ENCODE measurements at regions not wholly inside any gene's neighbourhood (a gene's known extent, or its start where the extent isn't known, plus 50 kb on each side); places are given as distances from the start of the nearest gene placed in this dataset.

DNA sequence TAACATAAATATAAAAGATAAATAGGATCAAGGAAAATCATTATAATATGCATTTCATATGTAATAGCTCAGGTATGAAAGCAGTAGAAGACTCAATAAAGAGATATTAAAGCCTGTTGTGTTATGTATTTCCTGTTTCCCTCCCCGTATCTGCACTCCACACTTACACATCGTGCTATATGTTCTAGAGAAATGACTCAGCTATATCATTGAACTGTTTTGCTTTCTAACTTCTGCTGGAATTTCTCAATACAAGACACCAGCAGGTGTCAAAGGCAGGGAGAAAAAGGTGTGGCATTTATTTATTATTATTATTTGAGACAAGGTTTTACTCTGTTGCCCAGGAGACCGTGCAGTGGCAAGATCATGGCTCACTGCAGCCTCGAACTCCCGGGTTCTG is 842.8 kb upstream of the CNTN5 start:
- TF ChIP-seq CTCF (IDR thresholded peaks at IDR 0.05) = no peak
- no peak for ATAC-seq (ENCODE audit: low FRiP score)
- DNase-seq (ENCODE audit: low spot score) = no peak

DNA sequence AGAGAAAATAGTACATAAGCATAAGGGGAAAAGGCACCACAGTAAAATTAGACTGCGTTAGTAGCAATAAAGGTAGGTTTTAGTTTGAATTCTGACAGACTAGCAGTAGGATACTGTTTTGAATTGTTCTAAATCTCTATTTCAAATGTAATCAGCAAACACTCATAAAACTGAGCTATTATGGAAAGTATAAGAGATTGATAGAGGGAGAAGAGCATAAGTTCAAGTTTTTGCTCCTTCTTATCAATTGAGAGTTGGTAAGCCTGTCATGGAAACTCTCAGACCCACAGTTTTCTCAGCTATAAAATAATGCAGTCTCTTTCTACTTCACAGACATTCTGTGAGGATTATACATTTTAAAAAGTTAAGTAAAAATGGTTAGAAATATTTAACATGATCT is 840.2 kb upstream of the CNTN5 start:
- no peak for DNase-seq (ENCODE audit: low spot score)
- TF ChIP-seq CTCF (IDR thresholded peaks at IDR 0.05) = no peak
- no peak for ATAC-seq (ENCODE audit: low FRiP score)

- TF ChIP-seq CTCF (IDR thresholded peaks at IDR 0.05) = no peak
- ATAC-seq (ENCODE audit: low FRiP score) (no peak), DNase-seq (ENCODE audit: low spot score) (no peak)
Measured at GRCh38 chr11:98180921-98181320, 839.8 kb upstream of the CNTN5 start.

DNA sequence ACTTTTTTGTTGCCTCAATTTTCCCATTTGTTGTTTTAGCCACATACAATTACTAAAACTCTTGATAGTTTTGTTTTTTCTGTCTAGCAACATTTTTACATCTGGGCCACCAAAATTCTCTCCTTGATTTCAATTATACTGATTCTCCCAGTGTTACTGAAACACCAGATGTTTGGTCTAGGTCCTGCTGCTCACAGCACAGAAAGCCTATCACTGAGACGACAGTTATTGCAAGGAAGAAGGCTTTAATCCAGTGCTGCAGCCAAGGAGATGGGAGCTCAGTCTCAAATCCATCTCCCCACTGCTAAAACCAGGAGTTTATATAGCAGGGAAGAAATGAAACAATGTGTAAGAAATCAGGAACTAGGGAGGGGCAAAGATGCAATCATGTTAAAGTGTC is 837.7 kb upstream of the CNTN5 start:
- TF ChIP-seq CTCF (IDR thresholded peaks at IDR 0.05) = no peak
- DNase-seq (ENCODE audit: low spot score) (no peak), ATAC-seq (ENCODE audit: low FRiP score) (no peak)

DNA sequence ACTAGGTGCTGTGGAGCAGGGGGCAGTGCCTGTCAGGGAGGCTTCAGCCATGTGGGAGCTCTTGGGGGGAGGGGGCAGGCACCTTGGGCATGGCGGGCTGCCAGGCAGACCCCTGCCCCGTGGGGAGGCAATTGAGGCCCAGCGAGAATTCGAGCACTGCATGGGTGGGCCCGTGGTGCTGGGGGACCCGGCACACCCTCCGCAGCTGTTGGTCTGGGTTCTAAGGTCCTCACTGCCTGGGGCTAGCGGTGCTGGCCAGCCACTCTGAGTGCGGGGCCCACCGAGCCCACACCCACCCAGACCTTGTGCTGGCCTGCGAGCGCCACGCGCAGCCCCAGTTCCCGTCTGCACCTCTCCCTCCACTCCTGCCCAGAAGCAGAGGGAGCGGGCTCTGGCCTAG is 835.5 kb upstream of the CNTN5 start:
- DNase-seq (ENCODE audit: low spot score) = no peak
- no peak for ATAC-seq (ENCODE audit: low FRiP score)
- no peak for TF ChIP-seq CTCF (IDR thresholded peaks at IDR 0.05)

GRCh38 chr11:98194611-98195010 is 826.1 kb upstream of the CNTN5 start:
- ATAC-seq (ENCODE audit: low FRiP score) (no peak), DNase-seq (ENCODE audit: low spot score) (no peak)
- TF ChIP-seq CTCF (IDR thresholded peaks at IDR 0.05) = no peak

GRCh38 chr11:98195300-98195699 is 825.4 kb upstream of the CNTN5 start:
- TF ChIP-seq CTCF (IDR thresholded peaks at IDR 0.05) = no peak
- ATAC-seq (ENCODE audit: low FRiP score) = no peak
- no peak for DNase-seq (ENCODE audit: low spot score)
